ENCODE measurements at regions not wholly inside any gene's neighbourhood (a gene's known extent, or its start where the extent isn't known, plus 50 kb on each side); places are given as distances from the start of the nearest gene placed in this dataset.

DNA sequence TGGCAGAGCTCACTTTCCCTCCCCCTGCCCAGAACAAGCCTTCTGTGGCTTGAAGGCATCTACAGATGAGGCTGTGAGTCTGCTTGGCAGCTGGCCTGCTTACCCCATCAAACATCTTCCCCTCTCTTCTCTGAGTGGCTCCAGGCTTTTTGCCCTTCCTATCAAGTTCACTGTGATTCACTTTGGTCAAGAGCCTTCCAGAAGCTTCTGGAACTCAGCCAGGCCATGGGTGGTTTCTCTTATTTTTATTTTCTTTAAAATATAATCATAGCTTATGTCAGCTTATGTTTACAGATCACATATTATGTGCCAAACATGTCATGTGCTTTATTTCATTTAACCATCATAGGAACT lies 267.0 kb downstream of the SEC61B start:
- no peaks in the 10 kb centered on the region for H3K9me3 ChIP-seq (ENCODE audit: low read length)
- no peak overlapping the region for H3K27ac ChIP-seq (ENCODE audit: extremely low read length, insufficient read depth, low read length)
- H4K20me1 ChIP-seq (ENCODE audit: insufficient read depth, low read length): no peaks in the 10 kb centered on the region
- DNase-seq (ENCODE audit: low spot score): no peak
- intact Hi-C loops (cut with micrococcal nuclease; ENCODE audit: unreplicated experiment): no loop called here
- H3K27me3 ChIP-seq (ENCODE audit: control insufficient read depth in 1 of 2, insufficient read depth in 2 of 2, low read length in 2 of 2): peaks cover 0 to 3% of the 10 kb centered on the region in 2 experiments; a peak in 1 of 5 replicates
- no peak for ATAC-seq
- no peak overlapping the region for H3K4me3 ChIP-seq (replicated peaks in 1 of 3; ENCODE audit: insufficient read depth in 1 of 3, low read depth in 2 of 3, low read length in 3 of 3)
- no peak overlapping the region for H3K4me2 ChIP-seq (ENCODE audit: low read depth, low read length)
- BruUV-seq (replicated peaks): no TSS peak
- ChIA-PET POLR2A (no interaction called here), CTCF (ENCODE audit: low intra/inter-chr PET ratio, low total read pairs) (no interaction called here)
- H2AFZ ChIP-seq (ENCODE audit: low read length): no peak overlapping the region
- H3K9ac ChIP-seq (ENCODE audit: insufficient read depth, low read depth, low read length): no peak overlapping the region
- TF ChIP-seq, protein P1, sequence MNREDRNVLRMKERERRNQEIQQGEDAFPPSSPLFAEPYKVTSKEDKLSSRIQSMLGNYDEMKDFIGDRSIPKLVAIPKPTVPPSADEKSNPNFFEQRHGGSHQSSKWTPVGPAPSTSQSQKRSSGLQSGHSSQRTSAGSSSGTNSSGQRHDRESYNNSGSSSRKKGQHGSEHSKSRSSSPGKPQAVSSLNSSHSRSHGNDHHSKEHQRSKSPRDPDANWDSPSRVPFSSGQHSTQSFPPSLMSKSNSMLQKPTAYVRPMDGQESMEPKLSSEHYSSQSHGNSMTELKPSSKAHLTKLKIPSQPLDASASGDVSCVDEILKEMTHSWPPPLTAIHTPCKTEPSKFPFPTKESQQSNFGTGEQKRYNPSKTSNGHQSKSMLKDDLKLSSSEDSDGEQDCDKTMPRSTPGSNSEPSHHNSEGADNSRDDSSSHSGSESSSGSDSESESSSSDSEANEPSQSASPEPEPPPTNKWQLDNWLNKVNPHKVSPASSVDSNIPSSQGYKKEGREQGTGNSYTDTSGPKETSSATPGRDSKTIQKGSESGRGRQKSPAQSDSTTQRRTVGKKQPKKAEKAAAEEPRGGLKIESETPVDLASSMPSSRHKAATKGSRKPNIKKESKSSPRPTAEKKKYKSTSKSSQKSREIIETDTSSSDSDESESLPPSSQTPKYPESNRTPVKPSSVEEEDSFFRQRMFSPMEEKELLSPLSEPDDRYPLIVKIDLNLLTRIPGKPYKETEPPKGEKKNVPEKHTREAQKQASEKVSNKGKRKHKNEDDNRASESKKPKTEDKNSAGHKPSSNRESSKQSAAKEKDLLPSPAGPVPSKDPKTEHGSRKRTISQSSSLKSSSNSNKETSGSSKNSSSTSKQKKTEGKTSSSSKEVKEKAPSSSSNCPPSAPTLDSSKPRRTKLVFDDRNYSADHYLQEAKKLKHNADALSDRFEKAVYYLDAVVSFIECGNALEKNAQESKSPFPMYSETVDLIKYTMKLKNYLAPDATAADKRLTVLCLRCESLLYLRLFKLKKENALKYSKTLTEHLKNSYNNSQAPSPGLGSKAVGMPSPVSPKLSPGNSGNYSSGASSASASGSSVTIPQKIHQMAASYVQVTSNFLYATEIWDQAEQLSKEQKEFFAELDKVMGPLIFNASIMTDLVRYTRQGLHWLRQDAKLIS (CRISPR knock-in tag; IDR thresholded peaks at IDR 0.05): no peak
- TF ChIP-seq KMT2B (CRISPR knock-in tag; IDR thresholded peaks at IDR 0.05) (no peak), RAD21 (CRISPR knock-in tag; IDR thresholded peaks at IDR 0.05) (no peak), ZNF552 (CRISPR knock-in tag; IDR thresholded peaks at IDR 0.05; ENCODE audit: borderline replicate concordance) (no peak), KDM3A (CRISPR knock-in tag; IDR thresholded peaks at IDR 0.05; ENCODE audit: low read depth) (no peak), ZNF34 (CRISPR knock-in tag; IDR thresholded peaks at IDR 0.05; ENCODE audit: borderline replicate concordance) (no peak), FOSL2 (CRISPR knock-in tag; IDR thresholded peaks at IDR 0.05) (no peak), HNRNPH1 (optimal IDR thresholded peaks at IDR 0.05; ENCODE audit: low read depth, low read length) (no peak), TBL1XR1 (IDR thresholded peaks at IDR 0.05; ENCODE audit: borderline replicate concordance, low read length, partially characterized antibody) (no peak)
- TF ChIP-seq, protein P2, sequence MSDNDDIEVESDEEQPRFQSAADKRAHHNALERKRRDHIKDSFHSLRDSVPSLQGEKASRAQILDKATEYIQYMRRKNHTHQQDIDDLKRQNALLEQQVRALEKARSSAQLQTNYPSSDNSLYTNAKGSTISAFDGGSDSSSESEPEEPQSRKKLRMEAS (IDR thresholded peaks at IDR 0.05): no peak
- TF ChIP-seq, protein P3, sequence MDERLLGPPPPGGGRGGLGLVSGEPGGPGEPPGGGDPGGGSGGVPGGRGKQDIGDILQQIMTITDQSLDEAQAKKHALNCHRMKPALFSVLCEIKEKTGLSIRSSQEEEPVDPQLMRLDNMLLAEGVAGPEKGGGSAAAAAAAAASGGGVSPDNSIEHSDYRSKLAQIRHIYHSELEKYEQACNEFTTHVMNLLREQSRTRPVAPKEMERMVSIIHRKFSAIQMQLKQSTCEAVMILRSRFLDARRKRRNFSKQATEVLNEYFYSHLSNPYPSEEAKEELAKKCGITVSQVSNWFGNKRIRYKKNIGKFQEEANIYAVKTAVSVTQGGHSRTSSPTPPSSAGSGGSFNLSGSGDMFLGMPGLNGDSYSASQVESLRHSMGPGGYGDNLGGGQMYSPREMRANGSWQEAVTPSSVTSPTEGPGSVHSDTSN (CRISPR knock-in tag; IDR thresholded peaks at IDR 0.05): no peak
- TF ChIP-seq, protein P4, sequence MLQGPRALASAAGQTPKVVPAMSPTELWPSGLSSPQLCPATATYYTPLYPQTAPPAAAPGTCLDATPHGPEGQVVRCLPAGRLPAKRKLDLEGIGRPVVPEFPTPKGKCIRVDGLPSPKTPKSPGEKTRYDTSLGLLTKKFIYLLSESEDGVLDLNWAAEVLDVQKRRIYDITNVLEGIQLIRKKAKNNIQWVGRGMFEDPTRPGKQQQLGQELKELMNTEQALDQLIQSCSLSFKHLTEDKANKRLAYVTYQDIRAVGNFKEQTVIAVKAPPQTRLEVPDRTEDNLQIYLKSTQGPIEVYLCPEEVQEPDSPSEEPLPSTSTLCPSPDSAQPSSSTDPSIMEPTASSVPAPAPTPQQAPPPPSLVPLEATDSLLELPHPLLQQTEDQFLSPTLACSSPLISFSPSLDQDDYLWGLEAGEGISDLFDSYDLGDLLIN (CRISPR knock-in tag; IDR thresholded peaks at IDR 0.05; ENCODE audit: borderline replicate concordance): no peak
- H3K36me3 ChIP-seq (replicated peaks in 1 of 2; ENCODE audit: control insufficient read depth in 1 of 2, insufficient read depth in 2 of 2, low read length in 2 of 2): no peaks in the 10 kb centered on the region
- H3K79me2 ChIP-seq (ENCODE audit: insufficient read depth, low read length): no peaks in the 10 kb centered on the region
- FAIRE-seq: no peak
- in situ Hi-C loops (cut with HindIII; ENCODE audit: extremely low pct_ligation_motif_present, low pct_unique_long_range_greater_than_20kb): no loop called here
- no peaks in the 10 kb centered on the region for H3K4me1 ChIP-seq (ENCODE audit: insufficient read depth, low read length)
